Omental fat pad (tissue), 3 donors: ENCODE measurements at regions not wholly inside any gene's neighbourhood (a gene's known extent, or its start where the extent isn't known, plus 50 kb on each side); places are given as distances from the start of the nearest gene placed in this dataset.

Source experiments
- ATAC-seq: fragments of 150-250 bp; one replicate; pipeline ENCODE4 v1.9.1; 2016; ENCODE audit warnings: mild to moderate bottlenecking, moderate library complexity; ENCODE audit not compliant: low FRiP score
- DNase-seq: peaks from one replicate; pipeline ENCODE4 v3.0.0-alpha.2; 2019; ENCODE audit warnings: low spot score
- CTCF ChIP-seq, 3 donors: fragments of 450-650 bp; IDR thresholded peaks; one replicate each; pipeline ENCODE4 v1.5.1; 2016 to 2017; ENCODE audit warnings: antibody characterized with exemption in 3 of 3, mild to moderate bottlenecking in 3 of 3, moderate library complexity in 2 of 3

- TF ChIP-seq CTCF (IDR thresholded peaks at IDR 0.05), result no peak
- DNase-seq (no peak), ATAC-seq (peak; percentile 41)
Observed at GRCh38 chr5:117594166-117594565, 1019.5 kb upstream of the SEMA6A start.

- TF ChIP-seq CTCF (IDR thresholded peaks at IDR 0.05), result no peak
- ATAC-seq, result no peak
- no peak for DNase-seq
Observed at GRCh38 chr5:117590944-117591343, 1016.3 kb upstream of the SEMA6A start.

- TF ChIP-seq CTCF (IDR thresholded peaks at IDR 0.05), result no peak
- DNase-seq, result no peak
- ATAC-seq, result no peak
Observed at GRCh38 chr5:117588611-117589010, 1014.0 kb upstream of the SEMA6A start.

- TF ChIP-seq CTCF (IDR thresholded peaks at IDR 0.05), result no peak
- no peak for ATAC-seq
- no peak for DNase-seq
Observed at GRCh38 chr5:117587111-117587510, 1012.5 kb upstream of the SEMA6A start.

GRCh38 chr5:117568622-117569021 is 994.0 kb upstream of the SEMA6A start:
- TF ChIP-seq CTCF (IDR thresholded peaks at IDR 0.05), result no peak
- no peak for DNase-seq
- ATAC-seq, result no peak

- TF ChIP-seq CTCF (IDR thresholded peaks at IDR 0.05), result no peak
- ATAC-seq, result no peak
- DNase-seq, result no peak
Observed at GRCh38 chr5:117568126-117568525, 993.5 kb upstream of the SEMA6A start.

- DNase-seq (no peak), ATAC-seq (no peak)
Observed at GRCh38 chr5:117562647-117563046, 988.0 kb upstream of the SEMA6A start.

More at GRCh38 chr5:117562647-117563046, 988.0 kb upstream of the SEMA6A start:
- TF ChIP-seq CTCF (IDR thresholded peaks at IDR 0.05), result no peak
